Endodermal cell (in vitro differentiated cells): ENCODE measurements at regions not wholly inside any gene's neighbourhood (a gene's known extent, or its start where the extent isn't known, plus 50 kb on each side); places are given as distances from the start of the nearest gene placed in this dataset.
"Not testable (repeated sequence)": the region's sequence is repeated elsewhere in the genome, so short reads cannot be mapped to it uniquely, and the experiment has no call there.

ENCODE experiments used
- DNase-seq: peaks from one replicate; pipeline ENCODE4 v3.0.0-alpha.2; 2017
- H3K27ac ChIP-seq: 2 replicates; pipeline ENCODE4 v1.5.1; 2013; ENCODE audit warnings: mild to moderate bottlenecking, low read depth, low read length, moderate library complexity
- H3K27me3 ChIP-seq: 2 replicates; pipeline ENCODE4 v1.6.1; 2013; ENCODE audit warnings: mild to moderate bottlenecking, low read length, moderate library complexity; ENCODE audit not compliant: insufficient read depth, control insufficient read depth, poor library complexity, severe bottlenecking
- H3K36me3 ChIP-seq: 2 replicates; pipeline ENCODE4 v1.7.0; 2013; ENCODE audit warnings: mild to moderate bottlenecking, low read length, moderate library complexity; ENCODE audit not compliant: control insufficient read depth, insufficient read depth
- H3K4me1 ChIP-seq: one replicate; pipeline ENCODE4 v1.7.0; 2013; ENCODE audit warnings: low read length; ENCODE audit not compliant: control insufficient read depth, insufficient read depth
- H3K4me3 ChIP-seq: 2 replicates; pipeline ENCODE4 v1.5.1; 2013; ENCODE audit warnings: mild to moderate bottlenecking, low read length, moderate library complexity
- H3K9ac ChIP-seq: 2 replicates; pipeline ENCODE4 v1.6.1; 2013; ENCODE audit warnings: mild to moderate bottlenecking, low read length, moderate library complexity; ENCODE audit not compliant: poor library complexity, severe bottlenecking; ENCODE audit errors: extremely low read depth
- H3K9me3 ChIP-seq: 2 replicates; pipeline ENCODE4 v1.6.1; 2013; ENCODE audit warnings: mild to moderate bottlenecking, low read length, moderate library complexity; ENCODE audit not compliant: control insufficient read depth
- H3K27ac Mint-ChIP-seq: 2 replicates; pipeline ENCODE4 v1.8.0; 2020; ENCODE audit warnings: mixed read lengths
- H3K27me3 Mint-ChIP-seq: 2 replicates; pipeline ENCODE4 v1.8.0; 2021; ENCODE audit warnings: mild to moderate bottlenecking, mixed read lengths; ENCODE audit not compliant: insufficient read depth
- H3K36me3 Mint-ChIP-seq: 2 replicates; pipeline ENCODE4 v1.8.0; 2020; ENCODE audit warnings: low read depth, mixed read lengths
- H3K4me1 Mint-ChIP-seq: 2 replicates; pipeline ENCODE4 v1.8.0; 2020; ENCODE audit warnings: mixed read lengths
- H3K4me3 Mint-ChIP-seq: 2 replicates; pipeline ENCODE4 v1.8.0; 2020; ENCODE audit warnings: mild to moderate bottlenecking, moderate library complexity, mixed read lengths
- H3K9me3 Mint-ChIP-seq: 2 replicates; pipeline ENCODE4 v1.8.0; 2020; ENCODE audit warnings: mild to moderate bottlenecking, mixed read lengths
- CTCF ChIP-seq: fragments of 200-600 bp; sonication (generic); conservative IDR thresholded peaks from 2 replicates; pipeline ENCODE4 v1.5.0; 2021; ENCODE audit warnings: antibody characterized with exemption, mild to moderate bottlenecking
- WGBS, 2 experiments: methylation state at CpG; one replicate each; pipeline versions ENCODE4 v1.1.5 to v1.1.7; 2013; ENCODE audit warnings: missing lambda C conversion rate in 2 of 2, mixed read lengths in 1 of 2; ENCODE audit not compliant: insufficient coverage in 1 of 2, insufficient read length in 1 of 2; 5-methylcytosine and 5-hydroxymethylcytosine counted together

- not testable (repeated sequence) for H3K36me3 Mint-ChIP-seq, H3K9me3 ChIP-seq
Observed at GRCh38 chr12:127157501-127158366, 1109.2 kb upstream of the TMEM132C start.

GRCh38 chr12:127158385-127159061, 1108.4 kb upstream of the TMEM132C start:
- Histone ChIP-seq H3K36me3 (no peaks in the 10 kb centered on the region), H3K4me3 (no peak overlapping the region), H3K4me1 (no peaks in the 10 kb centered on the region), H3K27me3 (no peaks in the 10 kb centered on the region), H3K9ac (no peak overlapping the region), H3K9me3 (no peaks in the 10 kb centered on the region), H3K27ac (no peak overlapping the region)
- Mint-ChIP-seq H3K27me3 (peaks cover 3% of the 10 kb centered on the region), H3K36me3 (no peaks in the 10 kb centered on the region), H3K27ac (no peak overlapping the region), H3K4me1 (no peaks in the 10 kb centered on the region), H3K4me3 (no peak overlapping the region), H3K9me3 (peaks cover 9% of the 10 kb centered on the region)
- WGBS, 2 experiments = 100% methylated on average over 3 of the region's 4 CpGs; no CpG with 5 or more reads in 1 of the 2 experiments
- no peak for DNase-seq
- no peak for TF ChIP-seq CTCF

More at GRCh38 chr12:127157501-127158366, 1109.2 kb upstream of the TMEM132C start:
- H3K27ac Mint-ChIP-seq, H3K27me3 ChIP-seq, H3K36me3 ChIP-seq, H3K4me1 Mint-ChIP-seq, H3K4me3 Mint-ChIP-seq, H3K4me3 ChIP-seq, H3K27me3 Mint-ChIP-seq, H3K27ac ChIP-seq, H3K9ac ChIP-seq, DNase-seq, H3K9me3 Mint-ChIP-seq, H3K4me1 ChIP-seq: not testable (repeated sequence)
- 91% methylated on average over 2 to 8 of the region's 8 CpGs for WGBS, 2 experiments

GRCh38 chr12:127161466-127161865, 1105.5 kb upstream of the TMEM132C start:
- no peak overlapping the region for H3K27ac Mint-ChIP-seq
- no peak for DNase-seq
- Histone ChIP-seq H3K27ac (no peak overlapping the region), H3K27me3 (no peaks in the 10 kb centered on the region), H3K9me3 (no peaks in the 10 kb centered on the region), H3K9ac (no peak overlapping the region), H3K36me3 (no peaks in the 10 kb centered on the region), H3K4me1 (no peaks in the 10 kb centered on the region), H3K4me3 (no peak overlapping the region)
- H3K4me3 Mint-ChIP-seq = no peak overlapping the region
- H3K27me3 Mint-ChIP-seq = no peaks in the 10 kb centered on the region
- WGBS, 2 experiments = 94 to 100% methylated on average over 2 of the region's 2 CpGs
- H3K9me3 Mint-ChIP-seq = peaks cover 9% of the 10 kb centered on the region
- no peaks in the 10 kb centered on the region for H3K36me3 Mint-ChIP-seq
- no peaks in the 10 kb centered on the region for H3K4me1 Mint-ChIP-seq
- TF ChIP-seq CTCF = no peak
